Muscle of arm (tissue), 1 donor: ENCODE measurements at regions not wholly inside any gene's neighbourhood (a gene's known extent, or its start where the extent isn't known, plus 50 kb on each side); places are given as distances from the start of the nearest gene placed in this dataset.
"Not testable (repeated sequence)": the region's sequence is repeated elsewhere in the genome, so short reads cannot be mapped to it uniquely, and the experiment has no call there.

ENCODE experiments used
- DNase-seq: peaks from one replicate; pipeline ENCODE4 v3.0.0-alpha.2; 2013

- DNase-seq, result peak; percentile 32
Observed at GRCh38 chr20:39986173-39986904, 702.7 kb downstream of the MAFB start.

GRCh38 chr20:39985271-39985827 is 703.7 kb downstream of the MAFB start:
- DNase-seq, result no peak

GRCh38 chr20:39983655-39984054 is 705.4 kb downstream of the MAFB start:
- DNase-seq, result no peak

DNA sequence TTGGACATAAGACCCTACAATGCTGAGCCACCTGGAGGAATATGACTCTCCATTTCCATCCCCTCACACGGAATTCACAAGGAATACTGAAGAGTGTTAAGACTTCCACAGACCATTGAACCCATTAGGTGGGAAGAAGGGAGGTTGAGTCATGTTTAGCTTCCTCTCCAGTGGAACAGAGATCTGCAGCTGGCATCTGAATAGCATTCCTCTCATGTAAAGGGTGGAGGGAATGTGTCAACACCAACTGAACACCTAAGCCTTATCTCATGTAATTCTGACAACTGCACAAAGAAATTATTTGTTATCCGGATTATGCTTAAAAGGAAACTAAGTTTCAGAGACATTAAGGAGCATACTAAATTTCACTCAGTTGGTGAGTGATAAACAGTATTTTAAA is 705.9 kb downstream of the MAFB start:
- no peak for DNase-seq

DNA sequence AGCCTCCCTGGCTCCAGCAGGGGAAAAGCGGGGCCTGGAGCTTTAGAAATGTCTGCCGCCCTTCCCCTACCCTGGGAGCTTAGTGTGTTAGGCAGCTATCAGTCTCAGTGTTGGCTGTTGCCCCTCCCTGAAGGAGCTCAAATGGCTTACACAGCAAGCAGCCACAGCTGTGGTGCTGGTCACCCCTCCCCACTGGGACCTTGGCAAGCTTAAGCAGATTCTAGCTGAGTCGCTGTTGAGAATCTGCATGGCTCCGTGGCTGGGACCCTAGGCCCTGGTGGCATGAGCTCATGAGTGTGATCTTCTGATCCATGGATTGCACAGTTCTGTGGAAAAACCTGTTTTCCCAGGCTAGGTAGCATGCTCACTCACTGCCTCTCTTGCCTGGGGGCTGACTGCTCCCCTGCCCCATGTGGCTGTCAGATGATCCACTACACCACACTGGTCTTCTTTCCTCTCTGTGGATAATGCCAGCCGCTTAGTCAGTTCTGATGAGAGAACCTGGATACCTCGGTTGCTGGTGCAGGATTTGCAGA is 714.0 kb downstream of the MAFB start:
- no peak for DNase-seq

DNA sequence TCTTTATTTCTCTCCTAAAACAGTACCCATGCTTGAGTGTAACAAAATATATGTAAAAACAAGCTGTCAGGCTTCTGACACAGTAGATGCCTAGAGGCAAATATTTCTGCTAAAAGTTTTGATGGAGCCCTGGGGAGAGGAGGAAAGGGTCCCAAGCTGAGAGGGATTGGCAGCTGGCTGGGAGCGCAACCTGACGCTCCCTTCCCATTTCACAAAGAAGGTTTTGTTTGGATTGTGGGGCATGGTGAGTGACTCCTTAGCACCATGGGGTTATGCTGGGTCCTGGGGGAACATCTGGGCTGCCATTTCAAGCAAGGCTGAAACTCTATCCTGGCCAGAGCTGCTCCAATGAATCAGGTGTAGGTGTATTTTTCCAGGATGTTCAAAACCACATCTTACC is 720.5 kb downstream of the MAFB start:
- DNase-seq, result no peak

DNA sequence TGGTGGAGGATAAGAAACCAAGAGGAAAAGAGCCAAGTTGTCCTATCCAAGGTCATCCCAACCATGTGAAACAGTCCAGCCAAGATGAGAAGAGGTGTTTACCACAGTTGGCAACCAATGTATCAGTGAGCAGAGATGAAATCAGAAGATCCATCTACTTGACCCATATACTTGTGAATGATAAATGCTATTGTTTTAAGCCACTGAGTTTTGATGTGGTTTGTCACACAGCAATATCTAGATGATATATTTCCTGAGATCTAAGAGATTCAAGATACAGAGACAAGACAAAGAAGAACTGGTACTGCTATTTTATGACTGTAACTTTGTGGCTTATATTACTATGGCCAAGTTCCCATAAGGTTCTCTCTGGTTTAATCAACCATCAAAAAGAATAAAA is 721.2 kb downstream of the MAFB start:
- no peak for DNase-seq

GRCh38 chr20:39961637-39962244 is 727.3 kb downstream of the MAFB start:
- no peak for DNase-seq

DNA sequence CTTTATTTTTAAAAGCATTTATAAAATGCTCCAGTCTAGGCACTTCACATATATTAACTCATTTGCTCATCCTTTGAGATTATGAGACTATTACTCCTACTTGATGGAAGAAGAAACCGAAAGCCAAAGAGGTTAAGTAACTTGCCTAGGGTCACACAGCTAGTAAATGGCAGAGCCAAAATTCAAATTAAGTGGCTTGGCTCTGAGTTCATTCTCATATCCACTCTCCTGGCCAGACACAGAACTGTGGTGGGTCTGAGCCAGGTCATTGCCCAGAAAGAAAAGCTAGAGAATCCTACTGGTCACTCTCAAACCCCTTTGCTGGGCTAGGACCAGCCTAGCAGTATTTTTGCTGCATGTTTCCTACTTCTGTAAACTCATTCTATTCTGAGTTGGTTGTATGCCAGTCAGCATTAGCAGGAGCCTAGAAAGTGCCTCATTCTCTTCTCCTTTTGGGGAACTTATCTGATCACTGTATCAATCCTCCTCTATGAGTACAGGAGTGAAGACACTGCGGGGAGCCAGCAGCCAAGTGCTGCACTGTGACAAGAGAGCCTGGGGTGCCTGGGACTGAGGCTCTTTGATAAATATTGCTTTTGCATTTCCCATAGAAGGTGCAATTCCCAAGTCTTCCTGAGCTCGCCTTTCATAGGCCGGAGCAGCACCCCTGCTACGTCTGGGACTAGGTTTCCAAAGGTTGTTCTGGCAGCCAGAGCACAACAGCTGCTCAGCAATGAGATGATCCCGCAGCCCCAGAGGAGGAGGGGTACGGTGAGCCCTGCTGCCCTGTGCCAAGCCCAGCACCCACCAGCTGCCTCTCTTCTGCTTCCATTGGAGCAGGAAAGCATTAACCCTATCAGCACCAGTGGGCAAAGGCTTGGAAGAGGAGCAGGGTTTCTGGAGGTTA is 728.3 kb downstream of the MAFB start:
- peak; percentile 45 for DNase-seq

DNA sequence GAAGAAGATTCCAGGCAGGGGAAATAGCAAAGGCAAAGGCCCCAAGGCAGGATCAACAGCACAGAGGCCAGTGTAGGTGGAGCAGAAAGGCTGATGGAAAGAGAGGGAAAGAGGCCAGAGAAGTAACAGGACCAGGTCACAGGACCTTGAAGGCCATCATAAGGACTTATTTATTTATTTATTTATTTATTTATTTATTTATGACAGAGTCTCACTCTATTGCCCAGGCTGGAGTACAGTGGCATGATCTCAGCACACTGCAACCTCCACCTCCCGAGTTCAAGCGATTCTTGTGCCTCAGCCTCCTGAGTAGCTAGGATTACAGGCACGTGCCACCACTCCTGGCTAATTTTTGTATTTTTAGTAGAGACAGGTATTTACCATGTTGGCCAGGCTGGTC is 731.1 kb downstream of the MAFB start:
- not testable (repeated sequence) for DNase-seq

- peak; percentile 59 for DNase-seq
Observed at GRCh38 chr20:39954621-39955020, 734.4 kb downstream of the MAFB start.

DNA sequence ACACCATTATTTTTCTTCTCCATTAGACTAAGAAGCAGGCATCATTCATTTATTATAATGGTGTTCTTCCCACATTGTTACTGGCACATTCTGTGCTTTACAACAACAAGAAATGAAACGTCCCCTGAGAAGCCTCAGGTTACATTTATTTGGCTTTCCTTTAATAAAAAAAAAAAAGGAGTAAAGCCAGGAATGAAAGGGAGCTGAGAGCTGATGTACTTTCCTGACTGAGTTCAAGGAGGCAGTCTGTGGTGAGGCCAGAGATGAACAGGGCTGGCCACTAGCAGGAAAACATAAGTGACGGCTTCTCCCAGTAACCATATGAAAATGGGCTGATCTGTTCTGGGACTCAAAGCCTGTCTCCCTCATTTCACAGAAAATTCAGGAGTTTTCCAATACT is 742.1 kb downstream of the MAFB start:
- no peak for DNase-seq

GRCh38 chr20:39946053-39946810 is 742.8 kb downstream of the MAFB start:
- no peak for DNase-seq

- no peak for DNase-seq
Observed at GRCh38 chr20:39944861-39945260, 744.2 kb downstream of the MAFB start.

DNA sequence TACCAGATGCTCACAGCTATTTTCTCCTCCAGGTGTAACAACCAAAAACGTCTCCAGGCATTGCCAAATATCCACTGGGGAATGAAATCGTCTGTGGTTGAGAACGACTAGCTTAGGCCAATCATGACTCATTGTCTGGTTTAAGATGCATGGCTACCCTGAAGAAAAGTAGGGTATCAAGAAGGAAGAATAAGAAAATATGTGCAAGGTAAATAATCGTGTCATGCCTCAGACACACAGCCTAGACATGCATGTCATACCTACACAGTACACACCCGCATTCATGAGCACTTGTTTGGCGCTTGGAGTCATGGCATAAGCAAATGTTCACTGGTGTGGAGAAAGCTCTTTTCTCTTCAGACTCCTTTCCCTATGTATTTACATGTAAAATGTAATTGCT is 745.7 kb downstream of the MAFB start:
- DNase-seq, result no peak

DNA sequence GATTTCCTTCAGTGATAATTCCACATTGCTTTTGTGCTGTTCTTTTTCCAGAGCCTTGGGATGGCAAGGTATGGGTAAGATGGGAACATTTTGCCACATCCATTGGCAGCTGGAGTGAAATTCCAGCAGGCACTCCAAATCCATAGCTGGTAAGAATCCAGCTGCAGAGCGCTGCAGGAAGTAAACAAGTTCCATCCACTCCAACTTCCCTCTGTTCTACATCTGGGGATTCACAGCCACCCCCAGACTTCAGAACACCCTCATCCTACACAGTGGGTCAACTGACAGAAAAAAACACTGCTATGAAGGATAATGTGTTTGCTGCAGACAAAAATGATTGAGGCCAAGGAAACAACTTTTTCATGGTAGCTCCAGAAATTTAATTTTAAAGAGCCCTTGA is 747.8 kb downstream of the MAFB start:
- DNase-seq, result no peak

- DNase-seq, result no peak
Observed at GRCh38 chr20:39939241-39939865, 749.7 kb downstream of the MAFB start.

- no peak for DNase-seq
Observed at GRCh38 chr20:39936401-39936800, 752.6 kb downstream of the MAFB start.

- DNase-seq, result no peak
Observed at GRCh38 chr20:39935901-39936300, 753.1 kb downstream of the MAFB start.

GRCh38 chr20:39916236-39916765 is 772.7 kb downstream of the MAFB start:
- DNase-seq, result no peak

DNA sequence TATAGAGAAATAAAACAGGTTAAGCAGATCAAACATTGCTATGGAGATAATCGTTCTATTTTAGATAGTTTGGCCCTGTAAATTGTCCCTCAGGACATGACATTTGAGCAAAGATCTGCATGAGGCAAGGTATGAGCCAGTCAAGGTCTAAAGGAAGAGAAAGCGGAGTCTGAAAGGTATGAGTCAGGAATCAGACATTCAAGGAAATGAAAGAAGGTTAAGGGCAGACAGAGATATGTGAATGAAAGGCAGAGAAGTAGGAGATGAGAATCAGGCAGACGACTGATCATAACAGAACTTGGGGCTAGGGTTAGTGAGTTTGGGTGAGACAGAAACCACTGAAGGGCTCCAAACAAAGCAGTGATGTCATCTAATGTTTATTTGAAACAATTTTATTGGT is 775.8 kb downstream of the MAFB start:
- DNase-seq, result no peak
